ENCODE measurements at regions not wholly inside any gene's neighbourhood (a gene's known extent, or its start where the extent isn't known, plus 50 kb on each side); places are given as distances from the start of the nearest gene placed in this dataset.

- TF ChIP-seq CTCF (IDR thresholded peaks at IDR 0.05), result no peak
- H3K4me1 ChIP-seq, result no peaks in the 10 kb centered on the region
- H3K4me3 ChIP-seq, result no peak overlapping the region
- no peaks in the 10 kb centered on the region for H3K36me3 ChIP-seq
- DNase-seq, result peak in 1 of 2 donors; percentile 42
- peaks cover 0 to 26% of the 10 kb centered on the region in 2 donors for H3K27me3 ChIP-seq
- H3K27ac ChIP-seq, result no peak overlapping the region
- H3K9me3 ChIP-seq, result no peaks in the 10 kb centered on the region
- intact Hi-C loops (cut with DNase I; ENCODE audit: low total_unique reads), result no loop called here
Measured at GRCh38 chr3:13146643-13147143, 73.5 kb upstream of the IQSEC1 start.

DNA sequence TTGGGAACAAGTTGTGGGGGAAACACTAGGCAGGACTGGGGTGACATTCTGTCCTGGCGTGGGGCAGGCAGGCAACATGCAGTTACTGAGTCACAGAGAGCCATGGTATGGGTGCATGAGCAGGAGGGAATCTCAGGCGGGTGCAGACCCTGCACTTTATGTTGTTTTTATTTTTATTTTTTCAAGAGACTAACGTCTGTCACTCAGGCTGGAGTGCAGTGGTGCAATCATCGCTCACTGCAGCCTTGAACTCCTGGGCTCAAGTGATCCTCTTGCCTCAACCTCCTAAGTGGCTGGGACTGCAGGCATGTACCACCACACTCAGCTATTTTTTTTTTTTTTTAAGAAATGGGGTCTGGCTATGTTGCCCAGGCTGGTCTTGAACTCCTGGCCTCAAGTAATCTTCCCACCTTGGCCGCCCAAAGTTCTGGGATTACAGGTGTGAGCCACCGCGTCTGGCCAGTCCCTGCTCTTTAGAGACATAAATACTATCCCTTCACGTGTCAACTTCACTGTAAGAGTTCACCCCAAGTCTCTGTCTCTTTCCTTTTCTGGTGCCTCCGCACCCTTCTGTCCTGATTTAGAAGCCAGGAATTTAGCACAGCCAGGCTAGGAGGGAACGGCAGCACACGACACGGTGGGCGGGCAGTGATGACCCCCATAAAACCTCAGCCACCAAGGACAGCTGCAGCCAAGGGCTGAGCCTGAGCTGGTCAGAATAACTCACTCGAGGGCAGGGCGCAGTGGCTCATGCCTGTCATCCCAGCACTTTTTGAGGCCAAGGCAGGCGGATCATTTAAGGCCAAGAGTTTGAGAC is 72.8 kb upstream of the IQSEC1 start:
- H3K9me3 ChIP-seq, result no peaks in the 10 kb centered on the region
- DNase-seq, result peak; percentile 11 to 53

GRCh38 chr3:13145131-13145825 is 72.0 kb upstream of the IQSEC1 start:
- intact Hi-C loops (cut with DNase I; ENCODE audit: low total_unique reads), result no loop called here
- Histone ChIP-seq H3K9me3 (no peaks in the 10 kb centered on the region), H3K36me3 (no peaks in the 10 kb centered on the region), H3K4me1 (no peaks in the 10 kb centered on the region), H3K27me3 (peaks cover 0 to 30% of the 10 kb centered on the region in 2 donors), H3K4me3 (no peak overlapping the region), H3K27ac (no peak overlapping the region)
- no peak for TF ChIP-seq CTCF (IDR thresholded peaks at IDR 0.05)
- peak; percentile 16 to 40 for DNase-seq

More for the DNA sequence above, 72.8 kb upstream of the IQSEC1 start:
- intact Hi-C loops (cut with DNase I; ENCODE audit: low total_unique reads), result no loop called here
- no peaks in the 10 kb centered on the region for H3K4me1 ChIP-seq
- no peak for TF ChIP-seq CTCF (IDR thresholded peaks at IDR 0.05)
- peaks cover 0 to 26% of the 10 kb centered on the region in 2 donors for H3K27me3 ChIP-seq
- H3K36me3 ChIP-seq, result no peaks in the 10 kb centered on the region
- H3K4me3 ChIP-seq, result no peak overlapping the region
- no peak overlapping the region for H3K27ac ChIP-seq

DNA sequence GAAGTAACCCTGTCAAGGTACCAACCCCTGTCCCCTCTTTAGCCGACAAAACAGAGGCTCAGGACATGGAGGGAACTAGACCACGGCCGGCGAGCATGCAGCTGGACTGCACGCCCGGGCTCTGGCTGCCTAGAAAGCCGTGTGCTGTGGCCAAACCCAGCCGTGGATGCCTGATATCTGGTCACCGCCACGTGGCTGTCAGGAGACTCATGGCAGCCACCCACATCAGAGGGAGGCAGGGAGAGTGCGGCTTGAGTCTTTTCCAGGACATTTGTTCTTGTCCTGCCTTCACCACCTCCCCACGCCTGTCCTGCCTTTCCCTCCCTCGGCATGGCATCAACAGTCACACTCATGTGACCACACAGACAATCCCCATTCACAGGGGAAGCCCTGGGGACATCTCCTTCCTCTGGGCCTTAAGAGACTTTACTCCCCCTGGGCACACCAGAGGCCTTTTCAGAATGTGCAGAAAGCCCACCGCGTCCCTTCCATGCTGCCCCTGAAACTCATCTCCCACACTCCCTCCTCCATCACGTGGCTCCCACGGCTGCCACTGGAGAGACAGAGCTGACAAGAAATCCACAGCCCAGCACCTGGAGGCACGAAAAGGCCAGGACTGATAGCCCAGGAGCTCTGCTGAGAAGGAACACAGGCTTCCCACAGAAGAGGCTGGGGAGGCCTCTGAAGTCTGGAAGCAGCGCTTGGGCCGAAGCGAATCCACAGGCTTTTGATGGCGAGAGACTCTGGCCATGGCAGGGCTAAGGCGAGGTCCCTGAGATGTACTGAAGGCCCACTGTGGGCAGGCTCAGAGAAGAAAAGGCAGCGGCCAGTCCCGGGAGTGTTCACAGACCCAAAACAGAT is 71.2 kb upstream of the IQSEC1 start:
- TF ChIP-seq CTCF (IDR thresholded peaks at IDR 0.05), result no peak
- intact Hi-C loops (cut with DNase I; ENCODE audit: low total_unique reads), result no loop called here
- Histone ChIP-seq H3K27ac (no peak overlapping the region), H3K36me3 (no peaks in the 10 kb centered on the region), H3K27me3 (peaks cover 0 to 29% of the 10 kb centered on the region in 2 donors), H3K4me1 (no peaks in the 10 kb centered on the region), H3K4me3 (no peak overlapping the region), H3K9me3 (no peaks in the 10 kb centered on the region)
- peak; percentile 3 to 47 for DNase-seq

- intact Hi-C loops (cut with DNase I; ENCODE audit: low total_unique reads), result no loop called here
- no peak for TF ChIP-seq CTCF (IDR thresholded peaks at IDR 0.05)
- Histone ChIP-seq H3K27me3 (peaks cover 0 to 20% of the 10 kb centered on the region in 2 donors), H3K4me1 (no peaks in the 10 kb centered on the region), H3K36me3 (no peaks in the 10 kb centered on the region), H3K9me3 (no peaks in the 10 kb centered on the region), H3K27ac (no peak overlapping the region), H3K4me3 (no peak overlapping the region)
- DNase-seq, result peak; percentile 15 to 54
Measured at GRCh38 chr3:13143381-13144004, 70.3 kb upstream of the IQSEC1 start.

Measured in tibial artery (tissue), 4 donors.